ENCODE measurements at regions not wholly inside any gene's neighbourhood (a gene's known extent, or its start where the extent isn't known, plus 50 kb on each side); places are given as distances from the start of the nearest gene placed in this dataset.

GRCh38 chr12:32947206-32948067 lies 50.9 kb upstream of the PKP2 start:
- TF ChIP-seq CTCF (IDR thresholded peaks at IDR 0.05 in 8 of 11, conservative IDR thresholded peaks at IDR 0.05 in 3 of 11) = no peak
- no peak for TF ChIP-seq POLR2AphosphoS5 (IDR thresholded peaks at IDR 0.05)

Measured in spleen (tissue), 7 donors.